ENCODE measurements at regions not wholly inside any gene's neighbourhood (a gene's known extent, or its start where the extent isn't known, plus 50 kb on each side); places are given as distances from the start of the nearest gene placed in this dataset.

DNA sequence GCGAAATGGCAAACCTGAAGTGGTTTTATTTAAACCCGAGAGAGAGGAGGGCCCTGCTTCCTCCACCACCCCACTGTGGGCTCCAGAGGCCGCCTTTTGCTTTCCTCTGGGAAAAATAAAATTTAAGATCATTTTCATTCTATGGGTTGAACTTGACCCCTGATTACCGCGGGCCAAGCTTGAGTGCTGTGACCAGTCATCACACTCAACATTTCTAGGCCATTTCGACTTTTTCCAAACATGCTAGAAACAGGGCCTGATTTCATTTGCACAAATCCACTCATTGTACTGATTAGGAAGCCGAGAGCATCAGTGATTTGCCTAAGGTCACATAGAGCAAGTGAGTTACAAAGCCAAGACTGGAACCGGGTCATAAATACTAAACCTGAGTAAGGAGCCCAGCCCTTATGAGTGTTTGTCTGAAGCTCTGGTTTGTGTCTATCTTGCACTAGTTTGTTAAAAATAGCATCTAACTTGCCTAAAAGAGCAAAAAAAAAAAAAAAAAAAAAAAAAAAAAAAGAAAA is 179.7 kb downstream of the DLL1 start:
- TF ChIP-seq CTCF (IDR thresholded peaks at IDR 0.05; ENCODE audit: control extremely low read depth in 1 of 3, insufficient read depth in 1 of 3, low read depth in 1 of 3, low read length in 3 of 3) = no peak
- no peak for TF ChIP-seq HDAC6 (IDR thresholded peaks at IDR 0.05; ENCODE audit: low read depth, low read length)
- TF ChIP-seq EZH2 (IDR thresholded peaks at IDR 0.05; ENCODE audit: low read depth, low read length, severe bottlenecking) = no peak

All from H1 (cell line).